ENCODE measurements at regions not wholly inside any gene's neighbourhood (a gene's known extent, or its start where the extent isn't known, plus 50 kb on each side); places are given as distances from the start of the nearest gene placed in this dataset.

DNA sequence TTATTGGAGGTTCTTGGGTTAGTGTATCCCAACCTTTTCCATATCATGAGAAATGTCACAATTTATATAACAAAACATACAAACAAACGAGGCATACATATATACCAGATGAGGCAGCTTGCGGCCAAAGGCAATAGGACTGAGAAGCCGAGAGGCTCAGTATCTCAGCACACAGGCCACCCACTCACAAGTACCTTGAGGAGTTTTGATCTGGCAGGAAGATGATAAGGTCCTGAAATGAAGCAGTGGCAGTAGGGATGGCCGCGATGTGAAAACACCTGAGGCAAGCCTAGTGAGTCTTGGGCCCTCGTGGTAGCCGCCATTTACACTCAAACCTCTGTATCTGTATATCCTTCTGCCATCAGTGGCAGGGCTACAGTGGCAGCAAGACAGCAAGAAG lies 55.3 kb upstream of the PRPS1 start:
- TF ChIP-seq, protein P1, sequence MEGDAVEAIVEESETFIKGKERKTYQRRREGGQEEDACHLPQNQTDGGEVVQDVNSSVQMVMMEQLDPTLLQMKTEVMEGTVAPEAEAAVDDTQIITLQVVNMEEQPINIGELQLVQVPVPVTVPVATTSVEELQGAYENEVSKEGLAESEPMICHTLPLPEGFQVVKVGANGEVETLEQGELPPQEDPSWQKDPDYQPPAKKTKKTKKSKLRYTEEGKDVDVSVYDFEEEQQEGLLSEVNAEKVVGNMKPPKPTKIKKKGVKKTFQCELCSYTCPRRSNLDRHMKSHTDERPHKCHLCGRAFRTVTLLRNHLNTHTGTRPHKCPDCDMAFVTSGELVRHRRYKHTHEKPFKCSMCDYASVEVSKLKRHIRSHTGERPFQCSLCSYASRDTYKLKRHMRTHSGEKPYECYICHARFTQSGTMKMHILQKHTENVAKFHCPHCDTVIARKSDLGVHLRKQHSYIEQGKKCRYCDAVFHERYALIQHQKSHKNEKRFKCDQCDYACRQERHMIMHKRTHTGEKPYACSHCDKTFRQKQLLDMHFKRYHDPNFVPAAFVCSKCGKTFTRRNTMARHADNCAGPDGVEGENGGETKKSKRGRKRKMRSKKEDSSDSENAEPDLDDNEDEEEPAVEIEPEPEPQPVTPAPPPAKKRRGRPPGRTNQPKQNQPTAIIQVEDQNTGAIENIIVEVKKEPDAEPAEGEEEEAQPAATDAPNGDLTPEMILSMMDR (IDR thresholded peaks at IDR 0.05; ENCODE audit: borderline replicate concordance, extremely low read depth, low read length, poor library complexity, severe bottlenecking), result no peak
- TF ChIP-seq EZH2 (IDR thresholded peaks at IDR 0.05; ENCODE audit: borderline replicate concordance, low read depth, low read length, severe bottlenecking), result no peak
